Sigmoid colon (tissue), 6 donors: ENCODE measurements at regions not wholly inside any gene's neighbourhood (a gene's known extent, or its start where the extent isn't known, plus 50 kb on each side); places are given as distances from the start of the nearest gene placed in this dataset.

Experiments used
- DNase-seq: peaks from one replicate; pipeline ENCODE4 v3.0.0-alpha.2; 2019
- H3K27ac ChIP-seq, 4 donors: fragments of 200-600 bp; sonication (generic); one replicate each; pipeline ENCODE4 v1.5.1; 2016 to 2019; ENCODE audit warnings: mild to moderate bottlenecking in 1 of 4
- H3K27me3 ChIP-seq, 3 donors: fragments of 200-600 bp; sonication (generic); one replicate each; pipeline ENCODE4 v1.5.1; 2019; ENCODE audit warnings: mild to moderate bottlenecking in 1 of 3
- H3K36me3 ChIP-seq, 4 donors: fragments of 200-600 bp; sonication (generic); one replicate each; pipeline ENCODE4 v1.5.1; 2016 to 2019
- H3K4me1 ChIP-seq, 4 donors: fragments of 200-600 bp; sonication (generic); one replicate each; pipeline ENCODE4 v1.5.1; 2017 to 2019
- H3K4me3 ChIP-seq, 4 donors: fragments of 200-600 bp; sonication (generic); one replicate each; pipeline ENCODE4 v1.5.1; 2017 to 2019; ENCODE audit warnings: mild to moderate bottlenecking in 2 of 4, moderate library complexity in 1 of 4
- H3K9me3 ChIP-seq, 4 donors: fragments of 200-600 bp in 3 of 4; sonication (generic) in 3 of 4; one replicate each; pipeline versions ENCODE4 v1.5.1 to v1.6.1; 2013 to 2019
- EP300 ChIP-seq, 4 donors: sonication (generic); formaldehyde crosslinking; IDR thresholded peaks; one replicate each; pipeline ENCODE4 v1.6.1; 2017; ENCODE audit warnings: antibody characterized with exemption in 4 of 4
- POLR2A ChIP-seq, 2 donors: fragments of 450-650 bp; IDR thresholded peaks; one replicate each; pipeline ENCODE4 v1.6.1; 2016; ENCODE audit warnings: antibody characterized with exemption in 2 of 2, mild to moderate bottlenecking in 2 of 2, moderate library complexity in 2 of 2
- POLR2AphosphoS5 ChIP-seq, 4 donors: sonication (generic); formaldehyde crosslinking; IDR thresholded peaks; one replicate each; pipeline ENCODE4 v1.6.1; 2017; ENCODE audit warnings: antibody characterized with exemption in 4 of 4
- WGBS, 2 donors: extraction: QIAGEN DNeasy Blood & Tissue Kit; methylation state at CpG; one replicate each; pipeline ENCODE4 v1.1.7; 2013; 5-methylcytosine and 5-hydroxymethylcytosine counted together
- intact Hi-C: fragments of 100-400 bp; cut with DNase I; formaldehyde crosslinking; loops from one replicate; pipeline ENCODE4 v1.15.1; 2023
- TF ChIP-seq, protein P1 (sequence below), 4 experiments: fragments of 450-650 bp in 3 of 4; fragments of 200-600 bp in 1 of 4; IDR thresholded peaks; one replicate each; pipeline ENCODE4 v1.5.1; 2016 to 2019; ENCODE audit warnings: antibody characterized with exemption in 4 of 4, mild to moderate bottlenecking in 3 of 4, moderate library complexity in 2 of 4
- donor health status: healthy with polysubstance abuse.
- donor health status: healthy.

- no peaks in the 10 kb centered on the region for H3K27me3 ChIP-seq
- H3K4me3 ChIP-seq, result no peak overlapping the region
- 77 to 84% methylated on average over 5 of the region's 5 CpGs for WGBS, 2 donors
- TF ChIP-seq POLR2AphosphoS5 (IDR thresholded peaks at IDR 0.05), result no peak
- no peak for TF ChIP-seq POLR2A (IDR thresholded peaks at IDR 0.05)
- TF ChIP-seq EP300 (IDR thresholded peaks at IDR 0.05), result no peak
- TF ChIP-seq, protein P1, sequence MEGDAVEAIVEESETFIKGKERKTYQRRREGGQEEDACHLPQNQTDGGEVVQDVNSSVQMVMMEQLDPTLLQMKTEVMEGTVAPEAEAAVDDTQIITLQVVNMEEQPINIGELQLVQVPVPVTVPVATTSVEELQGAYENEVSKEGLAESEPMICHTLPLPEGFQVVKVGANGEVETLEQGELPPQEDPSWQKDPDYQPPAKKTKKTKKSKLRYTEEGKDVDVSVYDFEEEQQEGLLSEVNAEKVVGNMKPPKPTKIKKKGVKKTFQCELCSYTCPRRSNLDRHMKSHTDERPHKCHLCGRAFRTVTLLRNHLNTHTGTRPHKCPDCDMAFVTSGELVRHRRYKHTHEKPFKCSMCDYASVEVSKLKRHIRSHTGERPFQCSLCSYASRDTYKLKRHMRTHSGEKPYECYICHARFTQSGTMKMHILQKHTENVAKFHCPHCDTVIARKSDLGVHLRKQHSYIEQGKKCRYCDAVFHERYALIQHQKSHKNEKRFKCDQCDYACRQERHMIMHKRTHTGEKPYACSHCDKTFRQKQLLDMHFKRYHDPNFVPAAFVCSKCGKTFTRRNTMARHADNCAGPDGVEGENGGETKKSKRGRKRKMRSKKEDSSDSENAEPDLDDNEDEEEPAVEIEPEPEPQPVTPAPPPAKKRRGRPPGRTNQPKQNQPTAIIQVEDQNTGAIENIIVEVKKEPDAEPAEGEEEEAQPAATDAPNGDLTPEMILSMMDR (IDR thresholded peaks at IDR 0.05), result no peak
- H3K27ac ChIP-seq, result no peak overlapping the region
- no peaks in the 10 kb centered on the region for H3K36me3 ChIP-seq
- H3K9me3 ChIP-seq, result no peaks in the 10 kb centered on the region
- intact Hi-C loops, result no loop called here
- DNase-seq, result no peak
- no peaks in the 10 kb centered on the region for H3K4me1 ChIP-seq
Observed at GRCh38 chr4:81694176-81694913, 222.6 kb upstream of the RASGEF1B start.

DNA sequence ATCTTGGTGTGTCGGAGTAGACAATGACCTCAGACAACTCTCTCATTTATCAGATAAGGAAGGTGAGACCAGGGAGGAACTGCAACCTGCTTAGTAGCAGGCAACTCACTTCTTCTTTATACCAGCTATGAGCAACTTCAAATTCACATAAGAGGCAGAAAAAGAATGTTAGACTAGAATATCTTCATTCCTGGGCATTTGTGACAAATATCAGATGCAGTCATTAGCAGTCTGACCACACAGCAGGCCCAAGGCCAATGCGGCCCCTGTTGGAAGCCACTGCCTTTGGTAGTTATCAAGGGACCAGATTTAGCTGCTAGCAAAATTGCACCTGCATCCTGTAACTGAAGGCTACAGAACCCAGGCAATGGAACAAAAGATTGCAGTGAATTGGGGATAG is 219.2 kb upstream of the RASGEF1B start:
- no peaks in the 10 kb centered on the region for H3K4me1 ChIP-seq
- no peak for DNase-seq
- intact Hi-C loops, result no loop called here

DNA sequence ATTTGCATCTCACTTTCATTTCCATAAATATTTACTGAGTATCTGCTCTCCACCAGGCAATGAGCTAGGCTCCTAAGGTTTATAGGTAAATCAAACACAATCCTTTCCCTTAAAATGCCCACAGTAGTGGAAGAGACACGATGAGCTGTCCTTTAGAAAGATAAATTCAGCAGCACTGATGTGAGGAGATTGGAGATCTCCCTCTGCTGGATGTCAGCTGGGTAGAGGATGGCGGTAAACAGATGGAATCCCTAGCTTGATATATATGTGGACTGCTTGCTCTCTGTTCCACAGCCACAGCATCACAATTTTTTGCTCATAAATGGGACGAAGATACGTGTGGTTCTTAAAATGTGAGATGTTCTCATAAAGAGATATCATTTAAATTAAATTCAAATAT is 216.4 kb upstream of the RASGEF1B start:
- no peak for DNase-seq
- intact Hi-C loops, result no loop called here
- TF ChIP-seq EP300 (IDR thresholded peaks at IDR 0.05), result no peak
- TF ChIP-seq POLR2A (IDR thresholded peaks at IDR 0.05), result no peak
- TF ChIP-seq, protein P1 (IDR thresholded peaks at IDR 0.05), result no peak
- no peak for TF ChIP-seq POLR2AphosphoS5 (IDR thresholded peaks at IDR 0.05)
- WGBS, 2 donors, result 68 to 76% methylated on average over 4 of the region's 4 CpGs
- Histone ChIP-seq H3K9me3 (no peaks in the 10 kb centered on the region), H3K27ac (no peak overlapping the region), H3K4me3 (no peak overlapping the region), H3K36me3 (no peaks in the 10 kb centered on the region), H3K27me3 (no peaks in the 10 kb centered on the region), H3K4me1 (no peaks in the 10 kb centered on the region)

More for the DNA sequence above, 219.2 kb upstream of the RASGEF1B start:
- WGBS, 2 donors, result 69 to 84% methylated on average over 2 of the region's 2 CpGs
- Histone ChIP-seq H3K36me3 (no peaks in the 10 kb centered on the region), H3K27me3 (no peaks in the 10 kb centered on the region), H3K27ac (no peak overlapping the region), H3K4me3 (no peak overlapping the region), H3K9me3 (no peaks in the 10 kb centered on the region)
- TF ChIP-seq EP300 (IDR thresholded peaks at IDR 0.05) (no peak), POLR2AphosphoS5 (IDR thresholded peaks at IDR 0.05) (no peak), POLR2A (IDR thresholded peaks at IDR 0.05) (no peak)
- TF ChIP-seq, protein P1 (IDR thresholded peaks at IDR 0.05), result no peak

GRCh38 chr4:81687471-81687870 is 215.8 kb upstream of the RASGEF1B start:
- no peaks in the 10 kb centered on the region for H3K4me1 ChIP-seq
- WGBS, 2 donors, result 38 to 67% methylated on average over 1 of the region's 1 CpG
- H3K27ac ChIP-seq, result no peak overlapping the region

More at GRCh38 chr4:81687471-81687870, 215.8 kb upstream of the RASGEF1B start:
- Histone ChIP-seq H3K36me3 (no peaks in the 10 kb centered on the region), H3K4me3 (no peak overlapping the region), H3K9me3 (no peaks in the 10 kb centered on the region), H3K27me3 (no peaks in the 10 kb centered on the region)
- TF ChIP-seq EP300 (IDR thresholded peaks at IDR 0.05) (no peak), POLR2AphosphoS5 (IDR thresholded peaks at IDR 0.05) (no peak), POLR2A (IDR thresholded peaks at IDR 0.05) (no peak)
- TF ChIP-seq, protein P1 (IDR thresholded peaks at IDR 0.05), result no peak
- DNase-seq, result no peak
- intact Hi-C loops, result no loop called here
